Panc1 (cell line): ENCODE measurements at regions not wholly inside any gene's neighbourhood (a gene's known extent, or its start where the extent isn't known, plus 50 kb on each side); places are given as distances from the start of the nearest gene placed in this dataset.

Experiments
- ATAC-seq: fragments of 200-7000 bp; cut with Tn5 transposase; 2 replicates; pipeline ENCODE4 v1.9.1; 2020; ENCODE audit warnings: mild to moderate bottlenecking, moderate library complexity
- BruUV-seq: library from RNA; stranded (reverse); fragments of 400-500 nt; replicated peaks from 2 replicates; lab custom pipeline; 2021; lab: Mats Ljungman, UMichigan
- CTCF ChIA-PET: fragments of 300-600 bp; sonication (Branson Sonifier 250); formaldehyde crosslinking; loops from one replicate; lab custom pipeline; 2022; ENCODE audit warnings: antibody characterized with exemption; lab: Charles Lee
- POLR2A ChIA-PET: fragments of 300-600 bp; sonication (Branson Sonifier 250); formaldehyde crosslinking; loops from one replicate; lab custom pipeline; 2022; ENCODE audit warnings: antibody characterized with exemption; lab: Charles Lee
- DNase-seq: peaks from one replicate; pipeline ENCODE4 v3.0.0-alpha.2; 2010; ENCODE audit warnings: low read depth, low spot score
- H3K27ac ChIP-seq: 2 replicates; pipeline ENCODE4 v1.5.1; 2011; ENCODE audit warnings: mild to moderate bottlenecking, low read length, inconsistent platforms
- H3K27me3 ChIP-seq: fragments of 200-500 bp; sonication (Bioruptor generic); 2 replicates; pipeline ENCODE4 v1.6.0; 2014; ENCODE audit warnings: low read length, inconsistent platforms; ENCODE audit not compliant: control insufficient read depth, insufficient read depth
- H3K36me3 ChIP-seq: fragments of 200-500 bp; sonication (Bioruptor generic); 2 replicates; pipeline ENCODE4 v1.5.1; 2014; ENCODE audit warnings: inconsistent platforms, mild to moderate bottlenecking, low read length, moderate library complexity; ENCODE audit not compliant: control insufficient read depth, insufficient read depth
- H3K4me1 ChIP-seq: 2 replicates; pipeline ENCODE4 v1.5.1; 2011; ENCODE audit warnings: inconsistent platforms, mild to moderate bottlenecking, low read length, moderate library complexity; ENCODE audit not compliant: control insufficient read depth, insufficient read depth
- H3K4me3 ChIP-seq, 2 experiments: 2 replicates each; pipeline ENCODE4 v1.5.1; 2011 to 2012; ENCODE audit warnings: low read depth in 2 of 2, low read length in 2 of 2, mild to moderate bottlenecking in 2 of 2, inconsistent platforms in 1 of 2, moderate library complexity in 1 of 2
- H3K9me3 ChIP-seq: fragments of 200-500 bp; sonication (Bioruptor generic); 2 replicates; pipeline ENCODE4 v1.5.1; 2014; ENCODE audit warnings: low read depth, mild to moderate bottlenecking, inconsistent platforms, low read length, moderate library complexity; ENCODE audit not compliant: control insufficient read depth, insufficient read depth
- POLR2AphosphoS5 ChIP-seq: IDR thresholded peaks from 2 replicates; pipeline ENCODE4 v1.6.1; 2012; ENCODE audit warnings: mild to moderate bottlenecking, low read depth, low read length, moderate library complexity
- SIN3A ChIP-seq: IDR thresholded peaks from 2 replicates; pipeline ENCODE4 v1.6.1; 2012; ENCODE audit warnings: low read depth, mild to moderate bottlenecking, low read length, moderate library complexity, borderline replicate concordance; ENCODE audit not compliant: insufficient read depth
- TCF7L2 ChIP-seq: IDR thresholded peaks from 2 replicates; pipeline ENCODE4 v1.6.1; 2011; ENCODE audit warnings: mild to moderate bottlenecking, low read depth, low read length, inconsistent platforms
- in situ Hi-C: cut with HindIII; loops from 2 replicates; pipeline ENCODE4 v1.10.0; 2016; ENCODE audit warnings: low sequenced_read_pairs, low pct_unique_long_range_greater_than_20kb
- intact Hi-C: fragments of 100-400 bp; cut with micrococcal nuclease; formaldehyde crosslinking; loops from one replicate; pipeline ENCODE4 v1.10.0; 2022; ENCODE audit not compliant: unreplicated experiment
- TF ChIP-seq, protein P1 (sequence below): fragments of 450-650 bp; IDR thresholded peaks from 2 replicates; pipeline ENCODE4 v1.5.1; 2017; ENCODE audit warnings: mild to moderate bottlenecking
- TF ChIP-seq, protein P2 (sequence below), 2 experiments: IDR thresholded peaks; 2 replicates each; pipeline ENCODE4 v1.6.1; 2011 to 2012; ENCODE audit warnings: low read depth in 2 of 2, control low read depth in 1 of 2, low read length in 1 of 2, mild to moderate bottlenecking in 1 of 2, moderate library complexity in 1 of 2; ENCODE audit not compliant: insufficient read depth in 1 of 2

DNA sequence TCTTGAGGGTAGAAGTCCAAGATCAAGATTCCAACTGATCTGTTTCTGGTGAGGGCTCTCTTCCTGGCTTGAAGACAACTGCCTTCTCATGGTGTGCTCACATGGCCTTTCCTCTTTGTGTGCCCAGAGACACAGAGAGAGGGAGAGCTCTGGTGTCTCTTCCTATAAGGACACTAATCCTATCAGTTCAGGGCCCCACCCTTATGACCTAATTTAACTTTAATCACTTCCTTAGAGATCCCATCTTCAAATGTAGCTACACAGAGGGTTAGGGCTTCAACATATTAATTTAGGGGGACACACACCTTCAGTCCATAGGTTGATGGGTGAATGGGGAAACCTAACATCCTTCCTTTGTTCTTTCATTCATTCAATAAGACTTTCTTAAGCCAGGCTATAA, 144.6 kb downstream of the MN1 start:
- CTCF ChIA-PET: no interaction called here
- in situ Hi-C loops: no loop called here
- ATAC-seq: no peak

DNA sequence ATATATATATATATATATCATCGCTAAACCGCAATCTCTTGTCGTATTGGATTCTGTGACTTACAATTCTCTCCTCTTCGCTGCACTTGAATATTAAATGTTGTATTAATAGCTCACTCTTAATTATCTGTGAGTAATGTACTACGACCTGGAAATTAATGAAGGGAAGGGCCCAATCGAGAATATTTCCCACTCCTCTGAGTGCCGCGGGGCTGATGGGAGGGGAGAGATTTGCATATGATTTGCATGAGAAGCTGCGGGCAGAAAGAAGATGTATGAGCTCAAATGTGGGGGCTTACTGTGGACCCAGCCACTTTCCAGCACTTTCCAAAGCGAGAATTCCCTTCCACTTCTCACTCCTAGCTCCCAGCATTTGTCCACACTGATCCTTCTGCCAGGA, 141.2 kb downstream of the MN1 start:
- BruUV-seq: no TSS peak
- intact Hi-C loops: no loop called here
- POLR2A ChIA-PET: no interaction called here

More for the DNA sequence above, 144.6 kb downstream of the MN1 start:
- Histone ChIP-seq H3K4me1 (no peaks in the 10 kb centered on the region), H3K4me3 (no peak overlapping the region), H3K27ac (no peak overlapping the region), H3K27me3 (no peaks in the 10 kb centered on the region), H3K36me3 (no peaks in the 10 kb centered on the region), H3K9me3 (no peaks in the 10 kb centered on the region)
- TF ChIP-seq, protein P1, sequence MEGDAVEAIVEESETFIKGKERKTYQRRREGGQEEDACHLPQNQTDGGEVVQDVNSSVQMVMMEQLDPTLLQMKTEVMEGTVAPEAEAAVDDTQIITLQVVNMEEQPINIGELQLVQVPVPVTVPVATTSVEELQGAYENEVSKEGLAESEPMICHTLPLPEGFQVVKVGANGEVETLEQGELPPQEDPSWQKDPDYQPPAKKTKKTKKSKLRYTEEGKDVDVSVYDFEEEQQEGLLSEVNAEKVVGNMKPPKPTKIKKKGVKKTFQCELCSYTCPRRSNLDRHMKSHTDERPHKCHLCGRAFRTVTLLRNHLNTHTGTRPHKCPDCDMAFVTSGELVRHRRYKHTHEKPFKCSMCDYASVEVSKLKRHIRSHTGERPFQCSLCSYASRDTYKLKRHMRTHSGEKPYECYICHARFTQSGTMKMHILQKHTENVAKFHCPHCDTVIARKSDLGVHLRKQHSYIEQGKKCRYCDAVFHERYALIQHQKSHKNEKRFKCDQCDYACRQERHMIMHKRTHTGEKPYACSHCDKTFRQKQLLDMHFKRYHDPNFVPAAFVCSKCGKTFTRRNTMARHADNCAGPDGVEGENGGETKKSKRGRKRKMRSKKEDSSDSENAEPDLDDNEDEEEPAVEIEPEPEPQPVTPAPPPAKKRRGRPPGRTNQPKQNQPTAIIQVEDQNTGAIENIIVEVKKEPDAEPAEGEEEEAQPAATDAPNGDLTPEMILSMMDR: no peak
- no peak for TF ChIP-seq SIN3A
- TF ChIP-seq TCF7L2: no peak
- no peak for TF ChIP-seq POLR2AphosphoS5
- TF ChIP-seq, protein P2, sequence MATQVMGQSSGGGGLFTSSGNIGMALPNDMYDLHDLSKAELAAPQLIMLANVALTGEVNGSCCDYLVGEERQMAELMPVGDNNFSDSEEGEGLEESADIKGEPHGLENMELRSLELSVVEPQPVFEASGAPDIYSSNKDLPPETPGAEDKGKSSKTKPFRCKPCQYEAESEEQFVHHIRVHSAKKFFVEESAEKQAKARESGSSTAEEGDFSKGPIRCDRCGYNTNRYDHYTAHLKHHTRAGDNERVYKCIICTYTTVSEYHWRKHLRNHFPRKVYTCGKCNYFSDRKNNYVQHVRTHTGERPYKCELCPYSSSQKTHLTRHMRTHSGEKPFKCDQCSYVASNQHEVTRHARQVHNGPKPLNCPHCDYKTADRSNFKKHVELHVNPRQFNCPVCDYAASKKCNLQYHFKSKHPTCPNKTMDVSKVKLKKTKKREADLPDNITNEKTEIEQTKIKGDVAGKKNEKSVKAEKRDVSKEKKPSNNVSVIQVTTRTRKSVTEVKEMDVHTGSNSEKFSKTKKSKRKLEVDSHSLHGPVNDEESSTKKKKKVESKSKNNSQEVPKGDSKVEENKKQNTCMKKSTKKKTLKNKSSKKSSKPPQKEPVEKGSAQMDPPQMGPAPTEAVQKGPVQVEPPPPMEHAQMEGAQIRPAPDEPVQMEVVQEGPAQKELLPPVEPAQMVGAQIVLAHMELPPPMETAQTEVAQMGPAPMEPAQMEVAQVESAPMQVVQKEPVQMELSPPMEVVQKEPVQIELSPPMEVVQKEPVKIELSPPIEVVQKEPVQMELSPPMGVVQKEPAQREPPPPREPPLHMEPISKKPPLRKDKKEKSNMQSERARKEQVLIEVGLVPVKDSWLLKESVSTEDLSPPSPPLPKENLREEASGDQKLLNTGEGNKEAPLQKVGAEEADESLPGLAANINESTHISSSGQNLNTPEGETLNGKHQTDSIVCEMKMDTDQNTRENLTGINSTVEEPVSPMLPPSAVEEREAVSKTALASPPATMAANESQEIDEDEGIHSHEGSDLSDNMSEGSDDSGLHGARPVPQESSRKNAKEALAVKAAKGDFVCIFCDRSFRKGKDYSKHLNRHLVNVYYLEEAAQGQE (IDR thresholded peaks at IDR 0.05; ENCODE audit: insufficient read depth in 1 of 2, low read depth in 2 of 2, low read length in 1 of 2): no peak
- POLR2A ChIA-PET: no interaction called here
- BruUV-seq: no TSS peak
- DNase-seq: no peak
- intact Hi-C loops: no loop called here

More for the DNA sequence above, 141.2 kb downstream of the MN1 start:
- H3K27ac ChIP-seq: no peak overlapping the region
- ATAC-seq (no peak), DNase-seq (no peak)
- CTCF ChIA-PET: interaction anchor here (0.6 to 0.7 kb wide), 2 partner anchors 41 to 201 kb away, joined by 3 read pairs; no protein-coding TSS in a partner anchor
- TF ChIP-seq POLR2AphosphoS5: no peak
- TF ChIP-seq, protein P2 (IDR thresholded peaks at IDR 0.05; ENCODE audit: insufficient read depth in 1 of 2, low read depth in 2 of 2, low read length in 1 of 2): no peak
- no peak for TF ChIP-seq SIN3A
- no peak overlapping the region for H3K4me3 ChIP-seq
- no peaks in the 10 kb centered on the region for H3K4me1 ChIP-seq
- in situ Hi-C loops: no loop called here
- H3K27me3 ChIP-seq: no peaks in the 10 kb centered on the region
- H3K9me3 ChIP-seq: no peaks in the 10 kb centered on the region
- H3K36me3 ChIP-seq: no peaks in the 10 kb centered on the region
